ENCODE measurements at regions not wholly inside any gene's neighbourhood (a gene's known extent, or its start where the extent isn't known, plus 50 kb on each side); places are given as distances from the start of the nearest gene placed in this dataset.
"Not testable (repeated sequence)": the region's sequence is repeated elsewhere in the genome, so short reads cannot be mapped to it uniquely, and the experiment has no call there.

DNA sequence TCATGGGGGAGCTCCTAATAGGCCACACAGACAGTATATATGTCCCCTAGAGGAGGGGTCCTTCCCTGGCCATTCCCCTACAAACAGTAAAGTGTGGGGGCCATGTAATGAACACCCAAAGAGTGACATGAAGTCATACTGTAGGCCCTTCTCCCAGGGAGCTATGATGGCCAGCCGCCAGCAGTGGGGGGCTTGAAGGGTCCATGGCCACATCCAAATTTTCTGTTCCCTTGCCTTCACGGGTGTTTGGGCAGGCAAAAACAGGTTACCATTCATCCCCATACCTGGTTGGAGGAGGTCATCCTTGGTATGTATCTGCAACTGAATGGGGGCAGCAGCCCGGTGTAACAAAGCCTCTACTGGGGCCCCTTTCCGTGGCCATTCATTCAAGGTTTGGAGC lies 2118.0 kb downstream of the LRRC4C start:
- TF ChIP-seq SMC3 (conservative IDR thresholded peaks at IDR 0.05; ENCODE audit: poor library complexity) (no peak), MXI1 (conservative IDR thresholded peaks at IDR 0.05; ENCODE audit: poor library complexity, severe bottlenecking) (no peak), EP300 (conservative IDR thresholded peaks at IDR 0.05; ENCODE audit: poor library complexity, severe bottlenecking) (no peak), EZH2 (IDR thresholded peaks at IDR 0.05; ENCODE audit: borderline replicate concordance, insufficient read depth, low read length, poor library complexity, severe bottlenecking) (no peak), TAF1 (IDR thresholded peaks at IDR 0.05; ENCODE audit: low read depth) (no peak), RAD21 (conservative IDR thresholded peaks at IDR 0.05) (no peak), POLR2AphosphoS5 (IDR thresholded peaks at IDR 0.05) (no peak)
- TF ChIP-seq, protein P1, sequence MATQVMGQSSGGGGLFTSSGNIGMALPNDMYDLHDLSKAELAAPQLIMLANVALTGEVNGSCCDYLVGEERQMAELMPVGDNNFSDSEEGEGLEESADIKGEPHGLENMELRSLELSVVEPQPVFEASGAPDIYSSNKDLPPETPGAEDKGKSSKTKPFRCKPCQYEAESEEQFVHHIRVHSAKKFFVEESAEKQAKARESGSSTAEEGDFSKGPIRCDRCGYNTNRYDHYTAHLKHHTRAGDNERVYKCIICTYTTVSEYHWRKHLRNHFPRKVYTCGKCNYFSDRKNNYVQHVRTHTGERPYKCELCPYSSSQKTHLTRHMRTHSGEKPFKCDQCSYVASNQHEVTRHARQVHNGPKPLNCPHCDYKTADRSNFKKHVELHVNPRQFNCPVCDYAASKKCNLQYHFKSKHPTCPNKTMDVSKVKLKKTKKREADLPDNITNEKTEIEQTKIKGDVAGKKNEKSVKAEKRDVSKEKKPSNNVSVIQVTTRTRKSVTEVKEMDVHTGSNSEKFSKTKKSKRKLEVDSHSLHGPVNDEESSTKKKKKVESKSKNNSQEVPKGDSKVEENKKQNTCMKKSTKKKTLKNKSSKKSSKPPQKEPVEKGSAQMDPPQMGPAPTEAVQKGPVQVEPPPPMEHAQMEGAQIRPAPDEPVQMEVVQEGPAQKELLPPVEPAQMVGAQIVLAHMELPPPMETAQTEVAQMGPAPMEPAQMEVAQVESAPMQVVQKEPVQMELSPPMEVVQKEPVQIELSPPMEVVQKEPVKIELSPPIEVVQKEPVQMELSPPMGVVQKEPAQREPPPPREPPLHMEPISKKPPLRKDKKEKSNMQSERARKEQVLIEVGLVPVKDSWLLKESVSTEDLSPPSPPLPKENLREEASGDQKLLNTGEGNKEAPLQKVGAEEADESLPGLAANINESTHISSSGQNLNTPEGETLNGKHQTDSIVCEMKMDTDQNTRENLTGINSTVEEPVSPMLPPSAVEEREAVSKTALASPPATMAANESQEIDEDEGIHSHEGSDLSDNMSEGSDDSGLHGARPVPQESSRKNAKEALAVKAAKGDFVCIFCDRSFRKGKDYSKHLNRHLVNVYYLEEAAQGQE (IDR thresholded peaks at IDR 0.05; ENCODE audit: borderline replicate concordance) = no peak
- TF ChIP-seq, protein P2, sequence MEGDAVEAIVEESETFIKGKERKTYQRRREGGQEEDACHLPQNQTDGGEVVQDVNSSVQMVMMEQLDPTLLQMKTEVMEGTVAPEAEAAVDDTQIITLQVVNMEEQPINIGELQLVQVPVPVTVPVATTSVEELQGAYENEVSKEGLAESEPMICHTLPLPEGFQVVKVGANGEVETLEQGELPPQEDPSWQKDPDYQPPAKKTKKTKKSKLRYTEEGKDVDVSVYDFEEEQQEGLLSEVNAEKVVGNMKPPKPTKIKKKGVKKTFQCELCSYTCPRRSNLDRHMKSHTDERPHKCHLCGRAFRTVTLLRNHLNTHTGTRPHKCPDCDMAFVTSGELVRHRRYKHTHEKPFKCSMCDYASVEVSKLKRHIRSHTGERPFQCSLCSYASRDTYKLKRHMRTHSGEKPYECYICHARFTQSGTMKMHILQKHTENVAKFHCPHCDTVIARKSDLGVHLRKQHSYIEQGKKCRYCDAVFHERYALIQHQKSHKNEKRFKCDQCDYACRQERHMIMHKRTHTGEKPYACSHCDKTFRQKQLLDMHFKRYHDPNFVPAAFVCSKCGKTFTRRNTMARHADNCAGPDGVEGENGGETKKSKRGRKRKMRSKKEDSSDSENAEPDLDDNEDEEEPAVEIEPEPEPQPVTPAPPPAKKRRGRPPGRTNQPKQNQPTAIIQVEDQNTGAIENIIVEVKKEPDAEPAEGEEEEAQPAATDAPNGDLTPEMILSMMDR (IDR thresholded peaks at IDR 0.05; ENCODE audit: poor library complexity, severe bottlenecking) = no peak
- Histone ChIP-seq H2AFZ (ENCODE audit: low read depth, low read length) (no peak overlapping the region), H3F3A (ENCODE audit: insufficient read depth, low read length, poor library complexity, severe bottlenecking) (no peaks in the 10 kb centered on the region), H3K4me3 (ENCODE audit: low read length) (no peak overlapping the region), H3K9ac (ENCODE audit: low read length) (no peak overlapping the region), H3K9me2 (ENCODE audit: insufficient read depth, low read length) (no peaks in the 10 kb centered on the region), H3K4me2 (ENCODE audit: low read length) (no peak overlapping the region), H3K36me3 (ENCODE audit: insufficient read depth, low read length) (no peaks in the 10 kb centered on the region), H4K20me1 (ENCODE audit: insufficient read depth) (no peaks in the 10 kb centered on the region), H3K9me3 (ENCODE audit: low read length) (peaks cover 5% of the 10 kb centered on the region), H3K27ac (ENCODE audit: low read length) (no peak overlapping the region), H3K79me2 (replicated peaks; ENCODE audit: insufficient read depth, low read length) (no peaks in the 10 kb centered on the region), H3K27me3 (ENCODE audit: insufficient read depth, low read depth, low read length) (no peaks in the 10 kb centered on the region)

DNA sequence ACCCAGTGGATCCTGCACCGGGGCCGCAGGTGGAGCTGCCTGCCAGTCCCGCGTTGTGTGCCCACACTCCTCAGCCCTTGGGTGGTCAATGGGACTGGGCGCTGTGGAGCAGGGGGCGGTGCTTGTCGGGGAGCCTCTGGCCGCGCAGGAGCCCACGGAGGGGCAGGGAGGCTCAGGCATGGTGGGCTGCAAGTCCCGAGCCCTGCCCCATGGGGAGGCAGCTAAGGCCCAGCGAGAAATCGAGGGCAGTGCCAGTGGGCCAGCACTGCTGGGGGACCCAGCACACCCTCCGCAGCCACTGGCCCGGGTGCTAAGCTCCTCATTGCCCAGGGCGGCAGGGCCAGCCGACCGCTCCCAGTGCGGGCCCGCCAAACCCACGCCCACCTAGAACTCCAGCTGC lies 2126.4 kb downstream of the LRRC4C start:
- H3K36me3 ChIP-seq (ENCODE audit: insufficient read depth, low read length); H3K4me3 ChIP-seq (ENCODE audit: low read length); H3K9ac ChIP-seq (ENCODE audit: low read length); H3K9me3 ChIP-seq (ENCODE audit: low read length); H2AFZ ChIP-seq (ENCODE audit: low read depth, low read length); H3K9me2 ChIP-seq (ENCODE audit: insufficient read depth, low read length); H3F3A ChIP-seq (ENCODE audit: insufficient read depth, low read length, poor library complexity, severe bottlenecking); H3K4me2 ChIP-seq (ENCODE audit: low read length); H3K79me2 ChIP-seq (replicated peaks; ENCODE audit: insufficient read depth, low read length); H3K27ac ChIP-seq (ENCODE audit: low read length); H3K27me3 ChIP-seq (ENCODE audit: insufficient read depth, low read depth, low read length); H4K20me1 ChIP-seq (ENCODE audit: insufficient read depth): not testable (repeated sequence)

DNA sequence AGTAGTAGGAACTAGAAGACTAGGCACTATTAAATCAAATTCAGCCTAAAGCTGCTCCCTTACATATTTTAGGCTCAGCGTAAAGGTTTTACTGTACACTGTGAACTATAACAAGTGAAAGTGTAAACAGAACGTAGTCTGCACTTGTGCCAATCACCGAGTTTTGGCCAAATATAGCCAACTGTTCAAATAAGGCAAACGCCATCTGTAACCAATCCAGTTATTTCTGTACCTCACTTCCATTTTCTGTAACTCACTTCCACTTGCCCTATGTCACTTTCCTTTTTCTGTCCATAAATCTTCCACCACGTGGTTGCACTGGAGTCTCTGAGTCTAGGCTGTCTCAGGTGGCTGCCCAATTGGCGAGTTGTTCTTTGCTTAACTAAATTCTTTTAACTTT lies 2132.2 kb downstream of the LRRC4C start:
- Histone ChIP-seq H3K4me2 (ENCODE audit: low read length) (no peak overlapping the region), H3K79me2 (replicated peaks; ENCODE audit: insufficient read depth, low read length) (no peaks in the 10 kb centered on the region), H3K27ac (ENCODE audit: low read length) (no peak overlapping the region), H3K9ac (ENCODE audit: low read length) (no peak overlapping the region), H3K4me3 (ENCODE audit: low read length) (no peak overlapping the region), H3K36me3 (ENCODE audit: insufficient read depth, low read length) (no peaks in the 10 kb centered on the region), H3K9me2 (ENCODE audit: insufficient read depth, low read length) (no peaks in the 10 kb centered on the region), H3F3A (ENCODE audit: insufficient read depth, low read length, poor library complexity, severe bottlenecking) (no peaks in the 10 kb centered on the region), H4K20me1 (ENCODE audit: insufficient read depth) (no peaks in the 10 kb centered on the region), H3K27me3 (ENCODE audit: insufficient read depth, low read depth, low read length) (no peaks in the 10 kb centered on the region), H3K9me3 (ENCODE audit: low read length) (no peaks in the 10 kb centered on the region), H2AFZ (ENCODE audit: low read depth, low read length) (no peak overlapping the region)
- TF ChIP-seq MXI1 (conservative IDR thresholded peaks at IDR 0.05; ENCODE audit: poor library complexity, severe bottlenecking) = no peak
- TF ChIP-seq EP300 (conservative IDR thresholded peaks at IDR 0.05; ENCODE audit: poor library complexity, severe bottlenecking) = no peak
- TF ChIP-seq SMC3 (conservative IDR thresholded peaks at IDR 0.05; ENCODE audit: poor library complexity) = no peak
- TF ChIP-seq EZH2 (IDR thresholded peaks at IDR 0.05; ENCODE audit: borderline replicate concordance, insufficient read depth, low read length, poor library complexity, severe bottlenecking) = no peak
- TF ChIP-seq, protein P2 (IDR thresholded peaks at IDR 0.05; ENCODE audit: poor library complexity, severe bottlenecking) = no peak
- TF ChIP-seq TAF1 (IDR thresholded peaks at IDR 0.05; ENCODE audit: low read depth) = no peak
- TF ChIP-seq, protein P1 (IDR thresholded peaks at IDR 0.05; ENCODE audit: borderline replicate concordance) = no peak
- TF ChIP-seq POLR2AphosphoS5 (IDR thresholded peaks at IDR 0.05) = no peak
- no peak for TF ChIP-seq RAD21 (conservative IDR thresholded peaks at IDR 0.05)
